CD14-positive monocyte (primary cell): ENCODE measurements at regions not wholly inside any gene's neighbourhood (a gene's known extent, or its start where the extent isn't known, plus 50 kb on each side); places are given as distances from the start of the nearest gene placed in this dataset.

Experiments
- DNase-seq, 3 donors: peaks; one replicate each; pipeline ENCODE4 v3.0.0-alpha.2; 2011 to 2022
- H2AFZ ChIP-seq: 2 replicates; pipeline ENCODE4 v1.6.0; 2012; ENCODE audit warnings: mild to moderate bottlenecking, low read depth, low read length, inconsistent platforms; ENCODE audit not compliant: insufficient read depth, poor library complexity, severe bottlenecking
- H3K27ac ChIP-seq, 2 donors: 1 replicate in 1 of 2; 2 replicates in 1 of 2; pipeline ENCODE4 v1.5.1; 2012 to 2013; ENCODE audit warnings: low read length in 2 of 2, control low read depth in 1 of 2, inconsistent platforms in 1 of 2, low read depth in 1 of 2, mild to moderate bottlenecking in 1 of 2
- H3K27me3 ChIP-seq, 2 donors: one replicate each; pipeline versions ENCODE4 v1.6.0 to v1.6.1; 2011 to 2013; ENCODE audit warnings: low read length in 2 of 2; ENCODE audit not compliant: control insufficient read depth in 2 of 2, insufficient read depth in 2 of 2
- H3K36me3 ChIP-seq, 2 donors: replicated peaks in 1 of 2; 1 replicate in 1 of 2; 2 replicates in 1 of 2; pipeline versions ENCODE4 v1.5.1 to v1.6.1; 2012 to 2013; ENCODE audit warnings: low read length in 2 of 2, control low read depth in 1 of 2, inconsistent platforms in 1 of 2, mild to moderate bottlenecking in 1 of 2; ENCODE audit not compliant: insufficient read depth in 2 of 2, control insufficient read depth in 1 of 2
- H3K4me1 ChIP-seq, 2 donors: 1 replicate in 1 of 2; 2 replicates in 1 of 2; pipeline versions ENCODE4 v1.5.1 to v1.6.1; 2012 to 2013; ENCODE audit warnings: low read length in 2 of 2, control low read depth in 1 of 2, inconsistent platforms in 1 of 2, mild to moderate bottlenecking in 1 of 2, moderate library complexity in 1 of 2; ENCODE audit not compliant: insufficient read depth in 2 of 2, control insufficient read depth in 1 of 2
- H3K4me2 ChIP-seq: replicated peaks from 2 replicates; pipeline ENCODE3; 2012; ENCODE audit warnings: low read length, moderate library complexity, mild to moderate bottlenecking; ENCODE audit not compliant: poor library complexity, severe bottlenecking; ENCODE audit errors: extremely low read depth
- H3K4me3 ChIP-seq, 3 experiments: fragments of 200-600 bp in 1 of 3; sonication (generic) in 1 of 3; replicated peaks in 1 of 3; 1 replicate in 2 of 3; 2 replicates in 1 of 3; pipeline ENCODE4 v1.5.1; 2011 to 2013; ENCODE audit warnings: low read length in 3 of 3, mild to moderate bottlenecking in 3 of 3, control low read depth in 2 of 3, low read depth in 2 of 3, inconsistent platforms in 1 of 3, moderate library complexity in 1 of 3
- H3K79me2 ChIP-seq: 2 replicates; pipeline ENCODE4 v1.6.0; 2012; ENCODE audit warnings: mild to moderate bottlenecking, control low read depth, inconsistent platforms, low read length, moderate library complexity; ENCODE audit not compliant: insufficient read depth
- H3K9ac ChIP-seq: 2 replicates; pipeline ENCODE4 v1.6.0; 2017; ENCODE audit warnings: low read length, mild to moderate bottlenecking; ENCODE audit not compliant: insufficient read depth, poor library complexity, severe bottlenecking
- H3K9me3 ChIP-seq, 2 donors: replicated peaks in 1 of 2; 1 replicate in 1 of 2; 2 replicates in 1 of 2; pipeline versions ENCODE4 v1.5.1 to v1.6.1; 2012 to 2013; ENCODE audit warnings: low read length in 2 of 2, control low read depth in 1 of 2; ENCODE audit not compliant: control insufficient read depth in 1 of 2, insufficient read depth in 1 of 2
- H4K20me1 ChIP-seq: 2 replicates; pipeline ENCODE4 v1.6.0; 2012; ENCODE audit warnings: mild to moderate bottlenecking, low read length, control low read depth, moderate library complexity; ENCODE audit not compliant: insufficient read depth
- H3K27ac Mint-ChIP-seq, 7 donors: one replicate each; pipeline ENCODE4 v1.8.0; 2020; ENCODE audit warnings: mild to moderate bottlenecking in 7 of 7, mixed read lengths in 7 of 7, moderate library complexity in 6 of 7, inconsistent platforms in 2 of 7
- H3K27me3 Mint-ChIP-seq, 3 donors: one replicate each; pipeline ENCODE4 v1.8.0; 2021 to 2022; ENCODE audit warnings: low read depth in 3 of 3, mild to moderate bottlenecking in 3 of 3, mixed read lengths in 3 of 3, moderate library complexity in 3 of 3, inconsistent platforms in 1 of 3
- H3K36me3 Mint-ChIP-seq, 2 donors: one replicate each; pipeline ENCODE4 v1.8.0; 2020; ENCODE audit warnings: mixed read lengths in 2 of 2, inconsistent platforms in 1 of 2, mild to moderate bottlenecking in 1 of 2
- H3K4me1 Mint-ChIP-seq: one replicate; pipeline ENCODE4 v1.8.0; 2020; ENCODE audit warnings: mild to moderate bottlenecking, mixed read lengths
- H3K4me3 Mint-ChIP-seq, 2 donors: one replicate each; pipeline ENCODE4 v1.8.0; 2020; ENCODE audit warnings: mild to moderate bottlenecking in 2 of 2, mixed read lengths in 2 of 2, moderate library complexity in 1 of 2
- H3K9me3 Mint-ChIP-seq, 7 donors: one replicate each; pipeline ENCODE4 v1.8.0; 2020 to 2022; ENCODE audit warnings: mixed read lengths in 7 of 7, mild to moderate bottlenecking in 6 of 7, moderate library complexity in 6 of 7, inconsistent platforms in 2 of 7
- CTCF ChIP-seq: fragments of 200-600 bp; IDR thresholded peaks from one replicate; pipeline ENCODE4 v1.8.0; 2022; ENCODE audit warnings: antibody characterized with exemption, mild to moderate bottlenecking
- WGBS: methylation state at CpG from one replicate; pipeline ENCODE4 v1.1.5; 2013; ENCODE audit warnings: missing lambda C conversion rate; ENCODE audit not compliant: insufficient coverage; 5-methylcytosine and 5-hydroxymethylcytosine counted together
- intact Hi-C, 2 donors: fragments of 100-400 bp; cut with micrococcal nuclease; formaldehyde crosslinking; loops; one replicate each; pipeline versions ENCODE4 v1.15.0 to v1.15.1; 2023

- H3K79me2 ChIP-seq, result no peaks in the 10 kb centered on the region
- H3K4me3 Mint-ChIP-seq, result no peak overlapping the region
- no peak for DNase-seq
- H2AFZ ChIP-seq, result no peak overlapping the region
- no peak overlapping the region for H3K4me2 ChIP-seq
- H3K27me3 ChIP-seq, result no peaks in the 10 kb centered on the region
- WGBS, result 98% methylated on average over 10 of the region's 10 CpGs
- H3K27me3 Mint-ChIP-seq, result peaks cover 5 to 9% (median 5%) of the 10 kb centered on the region in 3 donors
- no peaks in the 10 kb centered on the region for H4K20me1 ChIP-seq
- H3K4me3 ChIP-seq, result no peak overlapping the region
- H3K9me3 ChIP-seq, result no peaks in the 10 kb centered on the region
- no peak for TF ChIP-seq CTCF
- H3K9me3 Mint-ChIP-seq, result peaks cover 0 to 7% (median 2%) of the 10 kb centered on the region in 7 donors
- no peaks in the 10 kb centered on the region for H3K36me3 ChIP-seq
- H3K9ac ChIP-seq, result no peak overlapping the region
- H3K27ac Mint-ChIP-seq, result peak overlapping the region in 2 of 7 donors; percentile 6 to 49
- no peaks in the 10 kb centered on the region for H3K4me1 ChIP-seq
- no peaks in the 10 kb centered on the region for H3K4me1 Mint-ChIP-seq
- intact Hi-C loops, result no loop called here
- H3K27ac ChIP-seq, result no peak overlapping the region
- no peaks in the 10 kb centered on the region for H3K36me3 Mint-ChIP-seq
Measured at GRCh38 chr20:57894096-57894495, 184.3 kb upstream of the PMEPA1 start.

- Histone ChIP-seq H3K27ac (no peak overlapping the region), H4K20me1 (no peaks in the 10 kb centered on the region), H3K4me2 (no peak overlapping the region), H3K79me2 (no peaks in the 10 kb centered on the region), H3K4me1 (no peaks in the 10 kb centered on the region), H3K36me3 (no peaks in the 10 kb centered on the region), H3K4me3 (no peak overlapping the region), H3K27me3 (no peaks in the 10 kb centered on the region), H3K9me3 (no peaks in the 10 kb centered on the region), H3K9ac (no peak overlapping the region), H2AFZ (no peak overlapping the region)
- Mint-ChIP-seq H3K9me3 (peaks cover 0 to 5% (median 2%) of the 10 kb centered on the region in 7 donors), H3K4me1 (no peaks in the 10 kb centered on the region), H3K36me3 (no peaks in the 10 kb centered on the region), H3K27me3 (peaks cover 5 to 7% (median 5%) of the 10 kb centered on the region in 3 donors), H3K4me3 (peak overlapping the region in 1 of 2 donors; percentile 2), H3K27ac (peak overlapping the region in 1 of 7 donors; percentile 38)
- DNase-seq, result no peak
- TF ChIP-seq CTCF, result no peak
- intact Hi-C loops, result no loop called here
- 87% methylated on average over 13 of the region's 16 CpGs for WGBS
Measured at GRCh38 chr20:57893366-57893999, 183.7 kb upstream of the PMEPA1 start.
